H1 (cell line): ENCODE measurements at regions not wholly inside any gene's neighbourhood (a gene's known extent, or its start where the extent isn't known, plus 50 kb on each side); places are given as distances from the start of the nearest gene placed in this dataset.

Source experiments
- CTCF ChIA-PET: fragments of 300-600 bp; sonication (Branson Sonifier 250); formaldehyde crosslinking; loops from one replicate; lab custom pipeline; 2021; ENCODE audit not compliant: partially characterized antibody; lab: Charles Lee
- POLR2A ChIA-PET: fragments of 300-600 bp; sonication (Branson Sonifier 250); formaldehyde crosslinking; loops from one replicate; lab custom pipeline; 2021; ENCODE audit warnings: inconsistent platforms; ENCODE audit not compliant: partially characterized antibody; lab: Charles Lee
- DNase-seq, 2 experiments: peaks; one replicate each; pipeline versions ENCODE4 v3.0.0 to v3.0.0-alpha.2; 2010 to 2022; ENCODE audit warnings: low spot score in 2 of 2, low read depth in 1 of 2, mixed read lengths in 1 of 2
- FAIRE-seq: peaks from 2 replicates; lab custom pipeline; 2011; peaks lifted over from hg19 to GRCh38; lab: Jason Lieb, UNC
- H2AFZ ChIP-seq: 2 replicates; pipeline ENCODE4 v1.8.1; 2012; ENCODE audit warnings: low read length, inconsistent platforms
- H2AK5ac ChIP-seq: 2 replicates; pipeline ENCODE4 v1.6.1; 2013; ENCODE audit warnings: low read depth, low read length
- H2BK120ac ChIP-seq: replicated peaks from 2 replicates; pipeline ENCODE3; 2013; ENCODE audit warnings: low read depth, low read length, inconsistent platforms
- H2BK12ac ChIP-seq: 2 replicates; pipeline ENCODE4 v1.6.1; 2013; ENCODE audit warnings: low read depth, low read length
- H2BK15ac ChIP-seq: 2 replicates; pipeline ENCODE4 v1.6.1; 2013; ENCODE audit warnings: low read length
- H2BK20ac ChIP-seq: 2 replicates; pipeline ENCODE4 v1.6.1; 2013; ENCODE audit warnings: low read length
- H2BK5ac ChIP-seq: 2 replicates; pipeline ENCODE4 v1.6.1; 2013; ENCODE audit warnings: low read depth, low read length
- H3K14ac ChIP-seq: 2 replicates; pipeline ENCODE4 v1.6.1; 2013; ENCODE audit warnings: inconsistent platforms; ENCODE audit not compliant: insufficient read length
- H3K18ac ChIP-seq: 2 replicates; pipeline ENCODE4 v1.6.1; 2013; ENCODE audit warnings: low read length; ENCODE audit errors: extremely low read depth
- H3K23ac ChIP-seq: 2 replicates; pipeline ENCODE4 v1.6.1; 2013; ENCODE audit warnings: inconsistent platforms; ENCODE audit not compliant: insufficient read length
- H3K23me2 ChIP-seq: 2 replicates; pipeline ENCODE4 v1.6.1; 2013; ENCODE audit warnings: low read depth, low read length
- H3K27ac ChIP-seq: 2 replicates; pipeline ENCODE4 v1.6.1; 2011; ENCODE audit warnings: low read depth, low read length, inconsistent platforms
- H3K27me3 ChIP-seq, 4 experiments: replicated peaks in 1 of 4; 1 replicate in 1 of 4; 2 replicates in 3 of 4; pipeline versions ENCODE4 v1.6.1 to v1.8.1; 2011 to 2013; ENCODE audit warnings: low read length in 3 of 4, mild to moderate bottlenecking in 3 of 4, inconsistent platforms in 2 of 4, mixed read lengths in 2 of 4, moderate library complexity in 1 of 4; ENCODE audit not compliant: control insufficient read depth in 3 of 4, insufficient read depth in 3 of 4; ENCODE audit errors: extremely low read depth in 1 of 4
- H3K36me3 ChIP-seq, 4 experiments: 2 replicates each; pipeline versions ENCODE4 v1.6.1 to v1.8.1; 2011 to 2013; ENCODE audit warnings: mild to moderate bottlenecking in 4 of 4, low read length in 3 of 4, moderate library complexity in 2 of 4, control low read depth in 1 of 4, inconsistent platforms in 1 of 4; ENCODE audit not compliant: insufficient read depth in 4 of 4, control insufficient read depth in 2 of 4
- H3K4ac ChIP-seq: replicated peaks from 2 replicates; pipeline ENCODE3; 2013; ENCODE audit warnings: low read length, low read depth, mixed read lengths, inconsistent platforms; ENCODE audit not compliant: insufficient read length
- H3K4me1 ChIP-seq, 4 experiments: replicated peaks in 1 of 4; 1 replicate in 1 of 4; 2 replicates in 3 of 4; pipeline versions ENCODE4 v1.6.1 to v1.8.1; 2011 to 2013; ENCODE audit warnings: low read length in 3 of 4, inconsistent platforms in 2 of 4, mixed read lengths in 1 of 4; ENCODE audit not compliant: insufficient read depth in 4 of 4, control insufficient read depth in 3 of 4
- H3K4me2 ChIP-seq, 2 experiments: 2 replicates each; pipeline versions ENCODE4 v1.6.1 to v1.8.1; 2011 to 2013; ENCODE audit warnings: low read depth in 2 of 2, low read length in 2 of 2, control low read depth in 1 of 2, inconsistent platforms in 1 of 2, mild to moderate bottlenecking in 1 of 2; ENCODE audit not compliant: insufficient read depth in 1 of 2
- H3K4me3 ChIP-seq, 4 experiments: fragments of 200-600, 300-600 bp in 1 of 4; sonication (generic), shearing (Covaris generic), sonication (Bioruptor Twin) in 1 of 4; 2 replicates each; pipeline versions ENCODE4 v1.5.1 to v1.8.1; 2011 to 2016; ENCODE audit warnings: low read length in 4 of 4, low read depth in 3 of 4, control low read depth in 2 of 4, inconsistent platforms in 2 of 4, mild to moderate bottlenecking in 2 of 4, mixed read lengths in 1 of 4, moderate library complexity in 1 of 4; ENCODE audit not compliant: insufficient read depth in 2 of 4; ENCODE audit errors: extremely low read depth in 1 of 4
- H3K56ac ChIP-seq: replicated peaks from 2 replicates; pipeline ENCODE3; 2013; ENCODE audit warnings: low read depth, mild to moderate bottlenecking, mixed read lengths, low read length, inconsistent platforms; ENCODE audit not compliant: insufficient read length
- H3K79me1 ChIP-seq: 2 replicates; pipeline ENCODE4 v1.6.1; 2013; ENCODE audit warnings: low read depth, low read length, control low read depth
- H3K79me2 ChIP-seq, 2 experiments: 2 replicates each; pipeline versions ENCODE4 v1.6.1 to v1.8.1; 2012 to 2013; ENCODE audit warnings: low read length in 2 of 2, mild to moderate bottlenecking in 2 of 2, inconsistent platforms in 1 of 2; ENCODE audit not compliant: insufficient read depth in 2 of 2, control insufficient read depth in 1 of 2
- H3K9ac ChIP-seq, 4 experiments: replicated peaks in 1 of 4; 1 replicate in 1 of 4; 2 replicates in 3 of 4; pipeline versions ENCODE4 v1.6.1 to v1.8.1; 2011 to 2013; ENCODE audit warnings: low read depth in 3 of 4, low read length in 3 of 4, control low read depth in 2 of 4, mild to moderate bottlenecking in 2 of 4, moderate library complexity in 2 of 4, inconsistent platforms in 1 of 4; ENCODE audit errors: extremely low read depth in 1 of 4
- H3K9me3 ChIP-seq, 2 experiments: 2 replicates each; pipeline versions ENCODE4 v1.6.1 to v1.8.1; 2012 to 2013; ENCODE audit warnings: mild to moderate bottlenecking in 2 of 2, moderate library complexity in 2 of 2, control low read depth in 1 of 2, inconsistent platforms in 1 of 2, low read depth in 1 of 2, low read length in 1 of 2, mixed read lengths in 1 of 2; ENCODE audit not compliant: insufficient read depth in 2 of 2
- H4K20me1 ChIP-seq, 2 experiments: replicated peaks in 1 of 2; 2 replicates each; pipeline versions ENCODE3 to v1.8.1; 2011 to 2013; ENCODE audit warnings: inconsistent platforms in 2 of 2, low read length in 2 of 2, mild to moderate bottlenecking in 1 of 2; ENCODE audit not compliant: insufficient read depth in 2 of 2, control insufficient read depth in 1 of 2
- H4K5ac ChIP-seq: 2 replicates; pipeline ENCODE4 v1.6.1; 2013; ENCODE audit warnings: low read length, low read depth, mixed read lengths, inconsistent platforms; ENCODE audit not compliant: insufficient read length
- H4K8ac ChIP-seq: 2 replicates; pipeline ENCODE4 v1.8.0; 2013; ENCODE audit warnings: mild to moderate bottlenecking, moderate library complexity, low read length, inconsistent platforms; ENCODE audit not compliant: insufficient read depth; ENCODE audit errors: extremely low read depth
- H4K91ac ChIP-seq: replicated peaks from 2 replicates; pipeline ENCODE3; 2013; ENCODE audit warnings: low read length, mixed read lengths, inconsistent platforms; ENCODE audit not compliant: insufficient read length
- CHD2 ChIP-seq: IDR thresholded peaks from 2 replicates; pipeline ENCODE4 v1.6.1; 2012; ENCODE audit warnings: low read length, improper control_type of control experiment
- EP300 ChIP-seq, 2 experiments: IDR thresholded peaks; 1 replicate in 1 of 2; 2 replicates in 1 of 2; pipeline ENCODE4 v1.6.1; 2011 to 2012; ENCODE audit warnings: low read depth in 2 of 2, low read length in 2 of 2, mild to moderate bottlenecking in 2 of 2, borderline replicate concordance in 1 of 2, inconsistent platforms in 1 of 2, moderate library complexity in 1 of 2
- GABPA ChIP-seq: IDR thresholded peaks from 2 replicates; pipeline ENCODE4 v1.6.1; 2011; ENCODE audit warnings: mild to moderate bottlenecking, low read length, moderate library complexity, borderline replicate concordance; ENCODE audit not compliant: insufficient read depth
- HDAC6 ChIP-seq: IDR thresholded peaks from one replicate; pipeline ENCODE4 v1.7.1; 2012; ENCODE audit warnings: low read depth, mild to moderate bottlenecking, inconsistent platforms, low read length, moderate library complexity
- JUN ChIP-seq: IDR thresholded peaks from 2 replicates; pipeline ENCODE4 v1.6.1; 2011; ENCODE audit warnings: low read depth, mild to moderate bottlenecking, improper control_type of control experiment, low read length
- JUND ChIP-seq: IDR thresholded peaks from 2 replicates; pipeline ENCODE4 v1.6.1; 2011; ENCODE audit warnings: mild to moderate bottlenecking, improper control_type of control experiment, low read length
- KDM4A ChIP-seq: IDR thresholded peaks from one replicate; pipeline ENCODE4 v1.7.1; 2012; ENCODE audit warnings: low read depth, mild to moderate bottlenecking, moderate library complexity, low read length, inconsistent platforms; ENCODE audit not compliant: severe bottlenecking
- NRF1 ChIP-seq: IDR thresholded peaks from 2 replicates; pipeline ENCODE4 v1.6.1; 2011; ENCODE audit warnings: mild to moderate bottlenecking, low read depth, low read length, improper control_type of control experiment
- POLR2AphosphoS5 ChIP-seq: IDR thresholded peaks from 2 replicates; pipeline ENCODE4 v1.6.1; 2011; ENCODE audit warnings: low read depth, low read length
- POU5F1 ChIP-seq: IDR thresholded peaks from 2 replicates; pipeline ENCODE4 v1.6.1; 2011; ENCODE audit warnings: low read depth, mild to moderate bottlenecking, low read length, moderate library complexity
- RAD21 ChIP-seq, 2 experiments: IDR thresholded peaks in 1 of 2; conservative IDR thresholded peaks in 1 of 2; 2 replicates each; pipeline ENCODE4 v1.6.1; 2011; ENCODE audit warnings: low read depth in 2 of 2, low read length in 2 of 2, improper control_type of control experiment in 1 of 2, inconsistent platforms in 1 of 2, mild to moderate bottlenecking in 1 of 2, moderate library complexity in 1 of 2
- SP4 ChIP-seq: IDR thresholded peaks from 2 replicates; pipeline ENCODE4 v1.6.1; 2012; ENCODE audit warnings: low read length, inconsistent platforms
- SUZ12 ChIP-seq: fragments of 200-600 bp; sonication (generic); IDR thresholded peaks from 2 replicates; pipeline ENCODE4 v1.6.1; 2012; ENCODE audit warnings: mild to moderate bottlenecking, inconsistent platforms, low read length, moderate library complexity, mixed read lengths
- TCF12 ChIP-seq: IDR thresholded peaks from 2 replicates; pipeline ENCODE4 v1.6.1; 2011; ENCODE audit warnings: low read depth, mild to moderate bottlenecking, low read length
- WGBS, 2 experiments: shearing (Covaris generic) in 1 of 2; methylation state at CpG; one replicate each; pipeline versions ENCODE4 v1.1.6 to v1.1.7; 2013 to 2015; ENCODE audit warnings: low lambda C conversion rate in 2 of 2, mixed read lengths in 2 of 2, inconsistent platforms in 1 of 2, low coverage in 1 of 2, missing lambda C conversion rate in 1 of 2; ENCODE audit not compliant: insufficient replicate concordance in 2 of 2, insufficient coverage in 1 of 2, insufficient read length in 1 of 2; ENCODE audit errors: extremely low coverage in 1 of 2, missing lambda C conversion rate in 1 of 2; 5-methylcytosine and 5-hydroxymethylcytosine counted together
- TF ChIP-seq, protein P1 (sequence below): IDR thresholded peaks from 2 replicates; pipeline ENCODE4 v1.6.1; 2012; ENCODE audit warnings: inconsistent platforms

DNA sequence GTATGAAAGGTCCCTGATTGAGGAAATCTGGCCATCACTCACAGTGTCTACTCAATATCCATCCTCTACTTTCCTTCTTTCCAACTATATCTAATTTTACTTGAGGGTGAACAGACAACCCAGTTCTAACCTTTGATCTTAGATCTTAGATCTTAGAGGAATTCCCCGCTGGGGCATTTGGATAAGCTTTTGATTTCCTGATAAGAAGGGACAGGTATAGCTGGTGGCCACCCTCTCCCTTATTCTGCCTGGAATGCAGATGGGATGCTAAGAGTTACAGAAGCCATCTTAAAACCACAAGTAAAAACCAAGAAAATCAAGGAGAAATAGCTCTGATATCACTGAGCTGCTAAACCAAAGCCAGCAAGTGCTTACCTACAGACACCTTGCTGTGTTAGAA lies 77.2 kb upstream of the ACSL3 start:
- Histone ChIP-seq H3K23me2 (no peaks in the 10 kb centered on the region), H2BK120ac (no peak overlapping the region), H2BK5ac (no peak overlapping the region), H3K9me3 (no peaks in the 10 kb centered on the region; a peak in 1 of 4 replicates), H4K5ac (no peak overlapping the region), H3K18ac (no peak overlapping the region), H2AK5ac (no peak overlapping the region), H3K27me3 (no peaks in the 10 kb centered on the region), H4K91ac (no peak overlapping the region), H2BK20ac (no peak overlapping the region), H3K27ac (no peak overlapping the region), H3K4me2 (no peak overlapping the region), H2AFZ (no peak overlapping the region), H3K4me3 (no peak overlapping the region), H3K56ac (no peak overlapping the region), H3K9ac (no peak overlapping the region), H4K8ac (no peak overlapping the region), H3K23ac (no peak overlapping the region), H4K20me1 (no peaks in the 10 kb centered on the region), H3K79me1 (no peaks in the 10 kb centered on the region), H2BK15ac (no peak overlapping the region), H2BK12ac (no peak overlapping the region), H3K79me2 (no peaks in the 10 kb centered on the region), H3K4ac (no peak overlapping the region), H3K14ac (no peak overlapping the region), H3K36me3 (no peaks in the 10 kb centered on the region), H3K4me1 (no peaks in the 10 kb centered on the region)
- DNase-seq, result no peak
- CTCF ChIA-PET, result interaction anchor here (0.8 to 4.5 kb wide), 5 partner anchors 10 to 119 kb away, joined by 3 to 18 read pairs (median 3); no protein-coding TSS in a partner anchor
- POLR2A ChIA-PET, result interaction anchor here (0.8 kb wide), 1 partner anchor 16 kb away, joined by 3 read pairs; no protein-coding TSS in a partner anchor
- 86% methylated on average over 1 of the region's 1 CpG; no CpG with 5 or more reads in 1 of the 2 experiments for WGBS, 2 experiments
- no peak for FAIRE-seq
- TF ChIP-seq NRF1 (no peak), JUN (no peak), CHD2 (no peak), JUND (no peak), TCF12 (no peak), SUZ12 (no peak), RAD21 (IDR thresholded peaks at IDR 0.05 in 1 of 2, conservative IDR thresholded peaks at IDR 0.05 in 1 of 2; ENCODE audit: low read depth in 2 of 2, low read length in 2 of 2) (no peak), POLR2AphosphoS5 (no peak), POU5F1 (no peak), SP4 (no peak), KDM4A (no peak), GABPA (no peak), EP300 (IDR thresholded peaks at IDR 0.05; ENCODE audit: borderline replicate concordance in 1 of 2, low read depth in 2 of 2, low read length in 2 of 2) (no peak), HDAC6 (no peak)
- TF ChIP-seq, protein P1, sequence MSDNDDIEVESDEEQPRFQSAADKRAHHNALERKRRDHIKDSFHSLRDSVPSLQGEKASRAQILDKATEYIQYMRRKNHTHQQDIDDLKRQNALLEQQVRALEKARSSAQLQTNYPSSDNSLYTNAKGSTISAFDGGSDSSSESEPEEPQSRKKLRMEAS, result no peak
